Testis (tissue), 2 donors: ENCODE measurements at regions not wholly inside any gene's neighbourhood (a gene's known extent, or its start where the extent isn't known, plus 50 kb on each side); places are given as distances from the start of the nearest gene placed in this dataset.

Source experiments
- POLR2A ChIP-seq: fragments of 450-650 bp; IDR thresholded peaks from one replicate; pipeline ENCODE4 v1.6.1; 2017; ENCODE audit warnings: antibody characterized with exemption, mild to moderate bottlenecking, moderate library complexity
- TF ChIP-seq, protein P1 (sequence below), 3 experiments: fragments of 450-650 bp in 2 of 3; fragments of 200-600 bp in 1 of 3; sonication (generic) in 1 of 3; IDR thresholded peaks; one replicate each; pipeline ENCODE4 v1.5.1; 2016 to 2019; ENCODE audit warnings: antibody characterized with exemption in 3 of 3, mild to moderate bottlenecking in 2 of 3, moderate library complexity in 1 of 3

DNA sequence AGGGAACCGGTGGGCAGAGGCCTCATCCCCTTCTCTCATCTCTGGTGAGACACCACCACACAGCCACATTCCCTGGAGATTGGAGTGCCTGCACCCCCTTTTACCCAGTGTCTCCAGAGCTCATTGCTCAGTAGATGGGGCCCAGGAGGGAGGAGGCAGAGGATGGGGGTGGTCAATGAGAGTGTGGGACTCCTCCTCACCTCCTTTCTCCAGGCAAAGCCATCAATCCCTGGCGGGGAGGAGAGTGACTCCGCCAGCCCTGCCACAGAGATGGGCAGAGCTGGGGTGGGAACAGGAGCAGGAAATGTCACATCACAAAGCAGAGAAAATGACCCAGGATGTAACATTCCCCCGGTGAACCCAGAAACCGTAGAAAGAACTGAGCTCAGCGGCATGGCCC, 117.2 kb downstream of the MATN1 start:
- no peak for TF ChIP-seq POLR2A
- TF ChIP-seq, protein P1, sequence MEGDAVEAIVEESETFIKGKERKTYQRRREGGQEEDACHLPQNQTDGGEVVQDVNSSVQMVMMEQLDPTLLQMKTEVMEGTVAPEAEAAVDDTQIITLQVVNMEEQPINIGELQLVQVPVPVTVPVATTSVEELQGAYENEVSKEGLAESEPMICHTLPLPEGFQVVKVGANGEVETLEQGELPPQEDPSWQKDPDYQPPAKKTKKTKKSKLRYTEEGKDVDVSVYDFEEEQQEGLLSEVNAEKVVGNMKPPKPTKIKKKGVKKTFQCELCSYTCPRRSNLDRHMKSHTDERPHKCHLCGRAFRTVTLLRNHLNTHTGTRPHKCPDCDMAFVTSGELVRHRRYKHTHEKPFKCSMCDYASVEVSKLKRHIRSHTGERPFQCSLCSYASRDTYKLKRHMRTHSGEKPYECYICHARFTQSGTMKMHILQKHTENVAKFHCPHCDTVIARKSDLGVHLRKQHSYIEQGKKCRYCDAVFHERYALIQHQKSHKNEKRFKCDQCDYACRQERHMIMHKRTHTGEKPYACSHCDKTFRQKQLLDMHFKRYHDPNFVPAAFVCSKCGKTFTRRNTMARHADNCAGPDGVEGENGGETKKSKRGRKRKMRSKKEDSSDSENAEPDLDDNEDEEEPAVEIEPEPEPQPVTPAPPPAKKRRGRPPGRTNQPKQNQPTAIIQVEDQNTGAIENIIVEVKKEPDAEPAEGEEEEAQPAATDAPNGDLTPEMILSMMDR (IDR thresholded peaks at IDR 0.05), result no peak
